Activated CD8-positive, alpha-beta T cell treated with anti-CD3 and anti-CD28 coated beads for 36 hours (primary cell): ENCODE measurements at regions not wholly inside any gene's neighbourhood (a gene's known extent, or its start where the extent isn't known, plus 50 kb on each side); places are given as distances from the start of the nearest gene placed in this dataset.

ENCODE experiments used
- ATAC-seq: fragments of 200-7000 bp; cut with Tn5 transposase; one replicate; pipeline ENCODE4 v1.10.0; 2021; ENCODE audit warnings: mild to moderate bottlenecking, moderate library complexity
- CTCF ChIA-PET: fragments of 350-600 bp; sonication (Branson Sonifier 250); formaldehyde crosslinking; loops from one replicate; lab custom pipeline; 2021; ENCODE audit warnings: antibody characterized with exemption; lab: Charles Lee
- POLR2A ChIA-PET: fragments of 350-600 bp; sonication (Branson Sonifier 250); formaldehyde crosslinking; loops from one replicate; lab custom pipeline; 2021; ENCODE audit warnings: antibody characterized with exemption; lab: Charles Lee
- DNase-seq: peaks from one replicate; pipeline ENCODE4 v3.0.0-alpha.2; 2020
- H3K27ac Mint-ChIP-seq: one replicate; pipeline ENCODE4 v1.8.0; 2021; ENCODE audit warnings: mild to moderate bottlenecking, mixed read lengths
- H3K27me3 Mint-ChIP-seq: one replicate; pipeline ENCODE4 v1.8.0; 2021; ENCODE audit warnings: mixed read lengths
- H3K36me3 Mint-ChIP-seq: one replicate; pipeline ENCODE4 v1.8.0; 2021; ENCODE audit warnings: low read depth, mixed read lengths
- H3K4me1 Mint-ChIP-seq: one replicate; pipeline ENCODE4 v1.8.0; 2021; ENCODE audit warnings: low read depth, mixed read lengths
- H3K4me3 Mint-ChIP-seq: one replicate; pipeline ENCODE4 v1.8.0; 2021; ENCODE audit warnings: mild to moderate bottlenecking, moderate library complexity, mixed read lengths
- H3K9me3 Mint-ChIP-seq: one replicate; pipeline ENCODE4 v1.8.0; 2021; ENCODE audit warnings: mixed read lengths
- CTCF ChIP-seq: fragments of 200-600 bp; IDR thresholded peaks from one replicate; pipeline ENCODE4 v1.8.0; 2022; ENCODE audit warnings: antibody characterized with exemption, mild to moderate bottlenecking
- intact Hi-C: fragments of 100-400 bp; cut with micrococcal nuclease; formaldehyde crosslinking; loops from one replicate; pipeline ENCODE4 v1.10.0; 2022

- ATAC-seq: no peak
These were observed 88.0 kb upstream of the EFEMP1 start for GRCh38 chr2:56011624-56012023.

GRCh38 chr2:56012221-56012765, 88.7 kb upstream of the EFEMP1 start:
- ChIA-PET POLR2A (no interaction called here), CTCF (no interaction called here)
- TF ChIP-seq CTCF: no peak
- intact Hi-C loops: no loop called here
- Mint-ChIP-seq H3K27me3 (peaks cover 3% of the 10 kb centered on the region), H3K4me3 (no peak overlapping the region), H3K36me3 (no peaks in the 10 kb centered on the region), H3K9me3 (no peaks in the 10 kb centered on the region), H3K27ac (no peak overlapping the region), H3K4me1 (no peaks in the 10 kb centered on the region)
- DNase-seq: no peak
- ATAC-seq: no peak

More at GRCh38 chr2:56011624-56012023, 88.0 kb upstream of the EFEMP1 start:
- Mint-ChIP-seq H3K36me3 (no peaks in the 10 kb centered on the region), H3K4me3 (no peak overlapping the region), H3K9me3 (no peaks in the 10 kb centered on the region), H3K27me3 (peaks cover 3% of the 10 kb centered on the region), H3K27ac (no peak overlapping the region), H3K4me1 (no peaks in the 10 kb centered on the region)
- no peak for DNase-seq
- TF ChIP-seq CTCF: no peak
- ChIA-PET POLR2A (no interaction called here), CTCF (no interaction called here)
- intact Hi-C loops: no loop called here

GRCh38 chr2:56013475-56013874, 89.9 kb upstream of the EFEMP1 start:
- no peaks in the 10 kb centered on the region for H3K4me1 Mint-ChIP-seq
- H3K9me3 Mint-ChIP-seq: no peaks in the 10 kb centered on the region
- ATAC-seq: no peak
- H3K27me3 Mint-ChIP-seq: peaks cover 3% of the 10 kb centered on the region
- no peaks in the 10 kb centered on the region for H3K36me3 Mint-ChIP-seq
- TF ChIP-seq CTCF: no peak
- no peak overlapping the region for H3K27ac Mint-ChIP-seq
- ChIA-PET POLR2A (no interaction called here), CTCF (no interaction called here)
- intact Hi-C loops: no loop called here
- no peak for DNase-seq
- H3K4me3 Mint-ChIP-seq: no peak overlapping the region

- H3K27me3 Mint-ChIP-seq: peaks cover 3% of the 10 kb centered on the region
- intact Hi-C loops: no loop called here
- CTCF ChIA-PET: no interaction called here
- no peak overlapping the region for H3K4me3 Mint-ChIP-seq
- DNase-seq: no peak
- H3K9me3 Mint-ChIP-seq: no peaks in the 10 kb centered on the region
- POLR2A ChIA-PET: no interaction called here
- H3K27ac Mint-ChIP-seq: no peak overlapping the region
- no peaks in the 10 kb centered on the region for H3K36me3 Mint-ChIP-seq
- H3K4me1 Mint-ChIP-seq: no peaks in the 10 kb centered on the region
- ATAC-seq: no peak
- TF ChIP-seq CTCF: no peak
These were observed 90.6 kb upstream of the EFEMP1 start for GRCh38 chr2:56014046-56014730.

- intact Hi-C loops: no loop called here
These were observed 92.1 kb upstream of the EFEMP1 start for GRCh38 chr2:56015711-56016115.

More at GRCh38 chr2:56015711-56016115, 92.1 kb upstream of the EFEMP1 start:
- Mint-ChIP-seq H3K36me3 (no peaks in the 10 kb centered on the region), H3K27ac (no peak overlapping the region), H3K4me3 (no peak overlapping the region), H3K9me3 (no peaks in the 10 kb centered on the region), H3K27me3 (peaks cover 3% of the 10 kb centered on the region), H3K4me1 (no peaks in the 10 kb centered on the region)
- no peak for TF ChIP-seq CTCF
- ATAC-seq (no peak), DNase-seq (no peak)
- ChIA-PET CTCF (no interaction called here), POLR2A (no interaction called here)
